ENCODE measurements at regions not wholly inside any gene's neighbourhood (a gene's known extent, or its start where the extent isn't known, plus 50 kb on each side); places are given as distances from the start of the nearest gene placed in this dataset.
A peak's percentile ranks its signal among the peaks of the same experiment; 100 is the strongest.

DNA sequence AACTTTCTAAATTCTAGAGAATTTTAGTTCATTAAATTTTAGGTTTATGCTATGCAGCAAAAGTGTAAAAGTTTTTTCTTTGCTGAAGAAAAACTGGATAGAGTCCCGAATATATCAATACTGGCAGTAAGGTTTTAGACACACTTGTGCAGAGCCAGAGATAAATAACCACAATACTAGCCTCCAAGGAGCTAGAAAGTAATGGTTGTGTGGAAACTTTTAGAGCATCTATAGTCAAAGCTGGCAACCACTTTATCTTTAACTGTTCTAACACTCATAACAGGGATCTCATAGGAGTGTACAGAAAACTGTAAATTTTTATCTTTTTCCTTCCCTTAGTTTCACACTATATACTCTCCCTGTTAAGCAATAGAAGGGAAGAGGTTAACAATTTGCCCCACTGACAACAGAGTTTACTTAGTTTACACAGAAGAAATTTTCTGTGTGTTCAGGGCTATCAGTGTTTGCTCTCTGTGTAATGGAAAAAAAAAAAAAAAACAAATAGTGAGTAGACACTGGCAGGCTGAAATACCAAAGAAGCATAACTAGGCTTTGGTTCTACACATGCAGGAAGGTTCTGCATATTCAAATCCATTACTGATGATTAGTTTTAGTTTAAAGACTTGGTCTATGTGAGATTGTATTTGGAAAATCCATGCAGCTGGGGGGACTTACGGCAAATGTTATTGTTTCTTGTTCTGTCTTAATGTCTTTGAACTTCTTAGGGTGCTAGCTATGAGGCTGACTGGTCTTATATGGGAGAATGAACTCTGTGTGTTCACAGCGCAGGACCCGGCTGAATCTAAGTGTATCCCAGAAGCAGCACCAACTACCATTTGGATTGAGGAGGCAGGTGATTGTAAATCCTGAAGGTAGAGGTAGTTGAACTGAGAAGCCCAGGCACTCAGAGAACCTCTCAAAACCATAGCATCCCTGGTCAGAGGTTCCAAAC, 187.6 kb downstream of the PCSK1 start:
- no peak for DNase-seq (ENCODE audit: low read depth)

DNA sequence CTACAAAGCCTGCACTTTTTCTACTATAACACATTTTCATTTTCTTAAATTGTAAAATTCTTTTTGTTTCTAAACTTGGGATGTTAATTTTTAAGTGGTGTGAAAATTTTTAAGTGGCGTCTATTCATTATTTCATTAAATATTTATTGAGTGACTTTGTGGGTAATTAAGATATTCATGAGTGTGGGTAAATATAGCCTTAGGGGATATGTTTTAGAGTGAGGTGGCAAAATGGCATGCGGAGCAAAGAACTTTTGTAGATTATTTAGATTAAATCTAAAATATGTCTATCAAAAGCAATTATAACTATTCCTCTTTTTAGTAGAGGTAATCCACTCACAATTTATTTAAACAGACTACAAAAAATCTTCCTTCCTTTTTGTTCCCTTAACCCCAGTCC, 188.4 kb downstream of the PCSK1 start:
- DNase-seq (ENCODE audit: low read depth), result peak; percentile 48

DNA sequence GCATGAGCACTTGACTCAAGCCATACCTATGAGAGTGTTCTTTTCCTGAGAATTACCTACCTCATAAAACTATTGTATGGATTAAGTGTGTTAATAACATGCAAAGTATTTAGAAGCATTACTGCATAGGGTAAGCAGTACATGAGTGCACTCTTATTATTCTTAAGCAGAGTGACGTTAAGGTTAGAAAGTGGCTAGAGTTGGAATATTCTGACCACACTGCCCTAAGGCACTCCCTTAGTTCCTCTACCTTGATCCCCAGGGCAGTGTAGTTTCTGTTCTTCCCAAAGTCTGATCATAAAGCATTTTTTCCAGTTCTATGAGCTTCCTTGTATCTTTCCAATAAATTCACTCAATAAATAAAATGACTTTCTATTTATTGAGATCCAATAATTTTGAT, 189.2 kb downstream of the PCSK1 start:
- peak; percentile 85 for DNase-seq (ENCODE audit: low read depth)

DNA sequence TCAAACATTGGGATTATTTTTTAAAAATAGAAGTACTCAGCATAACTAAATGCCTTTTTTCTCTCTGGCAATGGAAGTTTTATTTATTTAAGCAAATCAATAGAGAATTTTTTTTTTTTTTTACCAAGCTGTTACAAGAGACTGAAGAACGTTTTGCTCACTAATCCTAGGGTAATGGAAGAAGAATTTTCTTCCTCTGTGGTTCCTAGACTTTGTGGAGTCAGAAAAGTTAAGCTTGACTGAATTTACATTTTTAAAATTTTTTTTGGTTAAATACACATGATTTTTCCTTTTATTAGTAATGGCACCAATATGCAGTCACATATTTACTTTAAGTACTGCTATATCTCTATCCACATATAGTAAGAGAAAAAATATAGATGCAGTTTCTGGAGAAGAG, 189.8 kb downstream of the PCSK1 start:
- peak; percentile 60 for DNase-seq (ENCODE audit: low read depth)

DNA sequence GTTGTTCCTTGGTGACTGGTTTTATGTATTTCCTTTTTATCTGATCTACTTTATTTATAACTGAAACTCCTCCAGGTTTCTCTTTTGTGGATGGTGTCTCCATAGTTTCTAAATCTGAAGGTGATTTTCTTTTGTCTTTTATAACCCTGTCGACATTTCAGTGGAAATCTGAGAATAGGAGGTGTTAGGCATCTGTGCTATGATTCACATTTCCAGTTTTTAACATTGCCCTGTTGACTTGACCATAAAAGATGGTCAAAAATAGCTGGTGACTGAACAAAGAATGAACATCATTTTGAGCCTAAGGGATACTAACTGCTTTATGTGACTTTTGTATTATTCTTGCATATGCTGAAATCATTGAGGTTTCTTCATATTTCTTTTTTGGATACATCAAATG, 190.5 kb downstream of the PCSK1 start:
- DNase-seq (ENCODE audit: low read depth), result peak; percentile 76

DNA sequence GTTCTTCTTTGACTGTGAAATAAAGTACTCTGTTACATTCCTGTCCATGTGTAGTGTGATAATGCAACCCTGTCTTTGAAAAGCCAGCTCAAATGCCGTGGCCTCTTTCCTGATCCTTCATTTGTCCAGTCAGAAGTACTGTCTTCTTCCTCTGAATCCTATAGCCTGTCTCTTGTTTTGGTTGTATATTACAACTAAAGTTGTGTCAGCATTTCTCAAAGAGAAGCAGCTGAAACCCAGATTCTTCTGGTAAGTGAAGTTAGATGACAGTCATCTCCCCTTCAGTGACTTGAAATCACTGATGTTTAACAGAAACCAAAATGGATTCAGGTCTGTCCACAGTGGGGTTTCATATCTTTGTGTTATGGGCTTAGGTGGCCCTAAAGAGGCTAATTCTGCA, 196.2 kb downstream of the PCSK1 start:
- DNase-seq (ENCODE audit: low read depth), result no peak

DNA sequence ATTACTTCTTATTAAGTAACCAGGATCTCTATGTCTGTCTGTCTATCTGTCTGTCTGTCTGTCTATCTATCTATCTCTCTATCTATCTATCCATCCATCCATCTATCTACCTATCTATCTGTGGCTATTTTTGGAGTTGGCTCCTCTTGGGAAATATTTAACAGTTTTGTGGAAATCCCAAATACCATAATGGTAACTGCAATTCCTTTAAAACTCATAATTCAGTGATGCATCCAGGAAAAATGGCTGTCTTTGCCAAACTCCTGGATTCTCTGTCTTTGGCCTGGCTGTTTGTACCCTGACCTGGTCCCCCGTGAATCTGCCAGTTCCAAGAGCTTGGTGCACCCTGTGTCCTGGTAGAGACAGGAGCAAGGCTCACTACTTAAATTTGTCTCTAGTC, 197.0 kb downstream of the PCSK1 start:
- DNase-seq (ENCODE audit: low read depth), result no peak

DNA sequence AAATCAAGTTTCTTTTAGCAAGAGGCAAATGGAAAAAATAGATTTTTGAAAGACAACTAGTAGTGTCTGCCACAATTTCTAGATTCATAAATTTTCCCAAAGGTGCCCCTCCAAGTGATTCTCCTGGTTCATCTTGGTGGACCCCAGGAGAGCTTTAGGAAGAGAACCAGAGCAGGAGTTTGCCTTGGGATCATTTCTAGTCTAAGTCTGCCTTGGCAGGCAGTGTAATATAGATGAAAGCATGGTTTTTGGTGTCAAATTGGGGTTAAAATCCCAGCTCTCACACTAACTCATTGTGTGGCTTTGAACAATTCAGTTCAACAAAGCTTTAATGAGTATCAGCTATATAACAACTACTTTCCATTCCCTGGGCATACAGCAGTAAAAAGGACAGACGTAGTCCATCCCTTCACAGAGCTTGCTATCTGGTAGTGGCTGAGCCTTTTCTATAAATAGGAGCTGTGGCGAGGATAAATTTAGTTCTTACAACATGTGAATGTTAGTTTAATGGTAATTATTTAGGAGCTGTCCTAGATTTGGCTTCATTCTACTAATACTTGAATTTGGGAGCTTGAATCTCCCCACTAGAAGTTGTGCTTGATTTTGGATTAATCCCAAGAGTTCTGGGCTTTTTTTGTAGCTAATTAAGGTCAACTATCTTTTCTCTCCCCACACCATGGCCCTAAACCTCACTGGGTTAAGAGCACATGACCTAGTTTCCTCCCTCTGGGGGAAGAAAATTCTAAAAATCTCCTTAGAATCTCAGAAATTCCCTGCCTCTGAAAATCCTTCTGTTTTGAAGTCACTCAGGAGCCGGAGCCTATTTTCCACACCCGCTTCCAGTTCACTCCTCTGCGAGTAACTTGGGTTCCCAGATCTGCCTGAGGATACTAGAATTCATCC, 197.8 kb downstream of the PCSK1 start:
- DNase-seq (ENCODE audit: low read depth), result peak; percentile 59

DNA sequence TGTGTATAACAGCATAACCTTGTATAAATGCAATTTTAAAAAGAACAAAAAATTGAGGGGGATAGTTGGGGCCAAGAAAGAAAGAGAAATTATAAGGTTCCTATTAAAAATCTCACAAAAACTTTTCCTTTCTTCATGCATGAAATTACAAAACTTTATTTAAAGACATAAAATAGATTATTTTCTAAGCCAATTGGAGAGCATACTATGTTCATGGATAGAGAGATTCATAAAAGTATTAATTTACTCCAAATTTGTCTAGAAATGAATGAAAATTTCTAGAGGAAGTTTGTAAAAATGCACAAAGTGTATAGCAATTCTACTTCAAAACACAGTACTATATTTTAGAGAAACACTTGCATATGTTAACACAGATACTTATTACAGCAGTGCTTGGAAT, 200.4 kb downstream of the PCSK1 start:
- DNase-seq (ENCODE audit: low read depth), result no peak

DNA sequence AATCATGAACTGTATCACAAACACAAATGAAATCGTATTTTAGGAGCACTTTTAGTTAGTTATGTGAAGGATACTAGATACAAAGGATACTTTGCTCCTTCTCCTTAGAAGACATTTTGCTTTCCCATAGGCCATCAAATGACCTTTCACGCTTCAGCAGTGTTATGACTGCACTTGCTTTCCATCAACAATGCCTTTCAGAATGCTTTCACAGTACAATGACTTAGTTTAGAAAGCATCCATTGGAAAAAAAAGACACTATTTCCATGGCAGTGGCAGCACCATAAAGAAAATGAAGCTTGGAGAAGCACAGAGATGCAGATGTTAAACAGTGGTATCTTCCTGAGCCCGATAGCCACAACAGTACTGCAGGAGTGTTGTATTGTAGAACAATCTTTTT, 203.9 kb downstream of the PCSK1 start:
- DNase-seq (ENCODE audit: low read depth), result no peak

DNA sequence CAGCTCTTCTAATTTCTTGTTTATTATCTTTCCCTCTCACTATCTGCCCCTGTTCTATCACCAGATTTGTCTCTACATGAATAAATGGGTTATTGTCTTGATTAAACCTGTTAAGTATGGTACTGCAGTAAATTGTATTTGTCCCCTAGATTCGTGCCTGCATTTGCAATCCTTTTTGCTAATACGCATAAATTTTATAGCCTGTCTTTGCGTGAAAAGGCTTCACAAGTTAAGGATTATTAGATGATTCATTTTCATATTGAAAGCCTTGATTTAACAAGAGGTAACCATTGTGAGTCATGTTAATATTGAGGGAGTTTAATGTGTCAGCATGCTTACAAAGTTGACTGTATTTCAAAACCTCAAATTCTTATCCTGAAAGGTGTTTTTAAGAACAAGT, 204.6 kb downstream of the PCSK1 start:
- peak; percentile 78 for DNase-seq (ENCODE audit: low read depth)

DNA sequence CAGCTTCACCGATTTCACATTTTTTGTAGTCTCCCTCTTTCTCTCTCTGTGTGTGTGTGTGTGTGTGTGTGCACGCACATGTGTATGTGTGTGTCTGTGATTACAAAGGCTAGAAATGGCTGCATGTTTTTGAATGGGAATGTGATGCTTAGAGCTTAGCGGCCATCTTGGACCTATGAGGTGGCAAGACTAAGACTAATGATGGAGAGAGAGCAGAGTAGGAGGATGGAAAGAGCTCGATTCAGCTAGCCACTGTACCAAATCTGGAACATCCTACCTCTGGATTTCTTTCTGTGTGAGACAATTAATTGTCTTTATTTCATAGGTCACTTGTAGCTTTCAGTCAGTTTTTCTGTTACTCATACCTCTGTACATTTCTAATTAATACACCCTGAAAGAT, 205.1 kb downstream of the PCSK1 start:
- peak; percentile 44 for DNase-seq (ENCODE audit: low read depth)

DNA sequence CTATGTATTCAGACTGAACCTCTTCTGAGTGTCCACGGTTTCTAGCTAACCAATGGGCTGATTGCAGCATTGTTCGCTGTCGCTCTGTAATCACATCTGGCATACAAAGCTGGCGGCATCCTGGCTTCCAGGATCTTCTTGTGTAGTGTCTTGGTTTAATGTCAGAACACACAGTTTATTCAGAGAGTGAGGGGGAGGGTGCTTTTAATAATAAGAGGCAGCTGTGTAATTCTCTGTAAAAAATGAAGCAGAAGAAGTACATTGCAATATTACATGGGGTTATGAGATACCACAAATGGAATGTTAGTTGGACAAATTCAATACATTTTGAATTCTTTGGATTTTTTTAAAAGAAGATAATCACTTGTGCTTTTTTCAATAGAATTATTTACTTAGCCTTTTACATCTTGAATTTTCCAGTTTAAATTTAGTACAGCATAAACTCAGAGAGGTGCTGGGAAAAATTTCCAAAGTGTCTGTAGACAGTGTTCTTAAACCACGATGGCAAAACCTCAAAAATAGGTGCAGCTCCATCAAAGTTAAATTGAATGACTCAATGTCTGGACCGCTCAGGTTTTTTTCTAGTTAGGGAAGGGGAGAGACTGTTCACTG, 206.0 kb downstream of the PCSK1 start:
- DNase-seq (ENCODE audit: low read depth), result peak; percentile 92

DNA sequence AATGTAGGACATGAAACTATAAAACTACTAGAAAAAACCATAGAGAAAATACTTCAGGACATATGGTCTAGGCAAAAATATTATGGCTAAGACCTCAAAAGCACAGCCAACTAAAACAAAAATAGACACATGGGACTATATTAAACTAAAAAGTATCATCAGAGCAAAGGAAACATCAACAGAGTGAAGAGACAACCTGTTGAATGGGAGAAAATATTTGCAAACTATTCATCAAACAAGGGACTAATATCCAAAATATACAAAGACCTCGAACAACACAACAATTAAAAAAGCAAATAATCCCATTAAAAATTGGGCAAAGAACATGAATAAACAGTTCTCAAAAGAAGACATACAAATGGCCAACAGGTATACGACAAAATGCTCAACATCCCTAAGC, 210.9 kb downstream of the PCSK1 start:
- no peak for DNase-seq (ENCODE audit: low read depth)

DNA sequence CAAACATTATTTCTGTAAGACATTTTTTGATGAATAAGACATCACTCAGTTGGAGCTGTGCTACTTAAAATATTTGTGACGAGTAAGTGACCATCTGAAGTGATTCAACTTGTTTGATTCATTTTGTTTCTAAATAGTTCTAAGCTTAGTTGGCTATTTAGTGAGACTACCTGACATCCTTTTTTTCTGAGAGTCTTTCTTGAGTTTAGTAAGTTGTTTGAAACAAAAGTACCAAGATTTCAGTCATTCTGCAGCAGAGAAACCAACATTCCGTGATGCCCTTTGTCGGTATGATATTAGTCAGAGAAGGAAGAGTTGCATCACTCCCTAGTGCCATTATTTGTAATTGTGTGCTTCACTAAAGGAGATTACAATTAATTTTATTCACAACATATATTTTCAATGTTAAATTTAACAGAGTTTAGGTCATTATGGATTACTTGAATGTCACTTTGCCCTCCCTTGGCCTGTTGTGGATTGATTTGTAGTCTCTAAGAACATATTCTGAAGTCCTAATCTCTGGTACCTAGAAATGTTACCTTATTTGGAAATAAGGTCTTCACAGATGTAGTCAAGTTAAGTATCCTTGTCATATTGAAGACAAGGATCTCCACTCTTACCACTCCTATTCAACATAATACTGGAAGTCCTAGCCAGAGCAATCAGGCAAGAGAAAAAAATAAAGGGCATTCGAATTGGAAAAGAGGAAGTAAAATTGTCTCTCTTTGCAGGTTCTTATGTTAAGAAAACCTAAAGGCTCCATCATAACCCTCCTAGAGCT, 212.2 kb downstream of the PCSK1 start:
- DNase-seq (ENCODE audit: low read depth), result peak; percentile 90

DNA sequence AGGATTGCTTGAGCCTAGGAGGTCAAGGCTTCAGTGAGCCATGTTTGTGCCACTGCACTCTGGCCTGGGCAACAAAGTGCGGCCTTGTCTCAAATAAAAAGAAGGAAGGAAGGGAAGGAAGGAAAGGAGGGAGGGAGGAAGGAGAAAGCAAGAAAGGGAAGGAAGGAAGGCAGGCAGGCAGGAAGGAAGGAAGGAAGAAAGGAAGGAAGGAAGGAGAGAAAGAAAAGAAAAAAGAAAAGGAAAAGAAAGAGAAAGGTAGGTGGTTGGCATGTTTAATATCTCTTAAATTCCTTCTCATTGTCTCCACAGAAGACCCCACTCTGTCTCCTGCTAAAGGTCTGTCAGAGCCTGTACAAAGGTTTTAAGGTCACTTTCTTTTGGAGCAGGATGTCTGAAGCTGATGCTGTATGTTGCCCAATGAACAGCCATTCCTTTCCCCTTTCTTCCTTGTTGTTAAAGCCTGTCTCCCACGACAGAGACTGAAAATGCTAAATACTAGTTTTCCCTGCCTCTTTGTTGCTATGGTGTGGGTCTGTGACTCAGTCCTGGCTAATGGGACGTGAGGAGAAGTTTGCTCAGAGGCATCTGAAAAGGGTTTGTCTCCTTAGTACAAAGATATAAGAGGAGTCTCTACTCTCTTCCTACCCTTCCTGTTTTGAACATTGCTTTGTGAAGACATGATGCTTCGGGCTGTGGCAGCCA, 213.3 kb downstream of the PCSK1 start:
- DNase-seq (ENCODE audit: low read depth), result peak; percentile 96

DNA sequence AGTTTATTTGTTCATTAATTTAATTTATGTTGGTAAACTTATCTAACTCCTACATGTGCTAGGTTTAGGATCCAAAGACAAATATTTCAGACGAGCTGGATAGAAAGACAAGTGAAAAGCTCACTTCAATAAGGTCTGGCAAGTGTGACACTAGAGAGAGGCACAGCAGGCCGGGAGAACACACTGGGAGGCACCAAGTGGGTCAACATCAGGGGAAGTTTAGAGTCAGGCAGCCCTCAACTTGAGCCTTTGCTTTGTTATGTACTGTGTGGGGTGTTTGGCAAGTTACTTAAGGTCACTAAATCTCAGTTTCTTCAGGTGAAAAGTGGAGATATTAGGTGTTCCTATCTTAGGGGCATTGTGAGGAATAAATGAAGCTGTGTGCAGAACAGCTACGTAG, 214.4 kb downstream of the PCSK1 start:
- no peak for DNase-seq (ENCODE audit: low read depth)

DNA sequence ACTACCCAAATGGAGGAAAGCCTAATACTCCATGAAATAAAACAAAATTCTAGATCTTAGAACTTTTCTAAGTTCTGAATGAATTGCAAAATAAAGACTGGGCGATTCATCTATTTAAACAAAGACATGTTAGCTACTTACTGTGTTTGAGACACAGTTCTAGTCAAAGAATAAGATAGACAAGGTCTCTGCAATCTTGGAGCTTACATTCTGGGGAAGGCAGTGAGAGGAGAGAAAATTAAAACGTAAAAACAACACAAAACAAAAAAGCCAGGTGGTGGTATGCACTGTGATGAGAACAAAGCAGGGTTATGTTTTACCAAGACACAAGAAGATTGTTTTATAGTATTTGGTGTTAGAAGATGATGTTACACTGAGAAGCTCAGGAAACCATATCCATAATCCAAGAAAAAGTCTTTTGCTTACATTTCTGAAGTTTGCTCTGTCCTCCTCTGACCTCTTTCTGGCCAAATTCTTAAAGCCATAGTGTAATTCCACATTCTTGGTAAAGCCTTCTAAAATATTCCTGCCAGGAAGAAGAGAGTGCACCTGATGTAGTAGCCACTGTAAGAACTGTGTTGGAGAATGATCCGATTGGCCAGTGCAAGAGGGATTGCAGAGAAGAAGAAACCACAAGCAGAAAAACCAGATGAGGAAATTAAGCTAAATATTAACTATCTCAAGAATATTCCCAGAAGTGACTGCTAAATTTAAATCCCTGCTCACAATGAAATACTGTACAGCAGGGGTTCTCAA, 218.4 kb downstream of the PCSK1 start:
- no peak for DNase-seq (ENCODE audit: low read depth)

DNA sequence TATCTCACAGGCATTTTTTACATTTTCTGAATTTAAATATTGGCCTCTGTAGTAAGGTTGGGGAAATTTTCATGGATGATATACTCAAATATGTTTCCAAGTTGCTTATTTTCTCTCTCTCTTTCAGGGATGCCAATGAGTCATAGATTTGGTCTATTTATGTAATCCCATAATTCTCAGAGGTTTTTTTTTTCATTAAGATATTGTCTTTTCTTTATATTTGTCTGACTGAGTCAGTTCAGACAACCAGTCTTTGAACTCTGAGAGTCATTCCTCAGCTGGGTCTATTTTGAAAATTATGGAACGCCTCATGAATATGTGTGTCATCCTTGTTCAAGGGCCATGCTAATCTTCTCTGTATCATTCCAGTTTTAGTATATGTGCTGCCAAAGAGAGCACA, 223.2 kb downstream of the PCSK1 start:
- peak; percentile 87 for DNase-seq (ENCODE audit: low read depth)

DNA sequence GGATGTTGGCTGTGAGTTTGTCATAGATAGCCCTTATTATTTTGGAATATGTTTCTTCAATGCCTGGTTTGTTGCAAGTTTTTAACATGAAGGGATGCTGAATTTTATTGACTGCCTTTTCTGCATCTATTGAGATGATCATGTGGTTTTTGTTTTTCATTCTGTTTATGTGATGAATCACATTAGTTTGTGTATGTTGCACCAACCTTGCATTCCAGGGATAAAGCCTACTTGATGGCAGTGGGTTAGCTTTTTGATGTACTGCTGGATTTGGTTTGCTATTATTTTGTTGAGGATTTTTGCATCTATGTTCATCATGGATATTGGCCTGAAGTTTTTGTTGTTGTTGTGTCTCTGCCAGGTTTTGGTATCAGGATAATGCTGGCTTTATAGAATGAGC, 225.6 kb downstream of the PCSK1 start:
- peak; percentile 66 for DNase-seq (ENCODE audit: low read depth)

Data from M059J (cell line).